Stimulated activated naive CD8-positive, alpha-beta T cell treated with anti-CD3 and anti-CD28 coated beads, Interleukin-15, Interleukin-2, amounts not matched to agents 100 U/mL and 50 U/mL, for 24 hours (primary cell): ENCODE measurements at regions not wholly inside any gene's neighbourhood (a gene's known extent, or its start where the extent isn't known, plus 50 kb on each side); places are given as distances from the start of the nearest gene placed in this dataset.

Experiments used
- ATAC-seq: fragments of 150-1000 bp; cut with Tn5 transposase; one replicate; pipeline ENCODE4 v1.10.0; 2021
- DNase-seq: peaks from one replicate; pipeline ENCODE4 v3.0.0; 2021

GRCh38 chr5:96031180-96031579 lies 69.5 kb upstream of the ELL2 start:
- DNase-seq (no peak), ATAC-seq (no peak)

GRCh38 chr5:96026406-96027041 lies 64.9 kb upstream of the ELL2 start:
- no peak for DNase-seq
- ATAC-seq: peak; percentile 40

GRCh38 chr5:96024683-96025475 lies 63.2 kb upstream of the ELL2 start:
- no peak for DNase-seq
- no peak for ATAC-seq

GRCh38 chr5:96023518-96023917 lies 61.9 kb upstream of the ELL2 start:
- no peak for DNase-seq
- no peak for ATAC-seq

- ATAC-seq (no peak), DNase-seq (no peak)
These were observed 61.3 kb upstream of the ELL2 start for GRCh38 chr5:96022971-96023370.

GRCh38 chr5:96017951-96018350 lies 56.3 kb upstream of the ELL2 start:
- no peak for ATAC-seq
- DNase-seq: no peak

- no peak for ATAC-seq
- DNase-seq: no peak
These were observed 54.6 kb upstream of the ELL2 start for GRCh38 chr5:96016216-96016615.

GRCh38 chr5:96015709-96016108 lies 54.1 kb upstream of the ELL2 start:
- ATAC-seq (peak; percentile 57), DNase-seq (no peak)

- ATAC-seq: no peak
- no peak for DNase-seq
These were observed 52.7 kb upstream of the ELL2 start for GRCh38 chr5:96014395-96014794.

GRCh38 chr5:96013254-96013653 lies 51.6 kb upstream of the ELL2 start:
- DNase-seq (no peak), ATAC-seq (no peak)

- no peak for ATAC-seq
- DNase-seq: no peak
These were observed 50.7 kb upstream of the ELL2 start for GRCh38 chr5:96012399-96012798.
